Mesenchymal stem cell (in vitro differentiated cells and primary cell): ENCODE measurements at regions not wholly inside any gene's neighbourhood (a gene's known extent, or its start where the extent isn't known, plus 50 kb on each side); places are given as distances from the start of the nearest gene placed in this dataset.

Experiments used
- DNase-seq: peaks from one replicate; pipeline ENCODE4 v3.0.0-alpha.2; 2013
- H2AFZ ChIP-seq: one replicate; pipeline ENCODE4 v1.6.1; 2013; ENCODE audit warnings: low read depth, mild to moderate bottlenecking, control low read depth, inconsistent platforms, low read length, moderate library complexity
- H2AK5ac ChIP-seq: 2 replicates; pipeline ENCODE4 v1.6.1; 2013; ENCODE audit warnings: low read length, moderate library complexity, mild to moderate bottlenecking, inconsistent platforms; ENCODE audit not compliant: severe bottlenecking
- H2BK120ac ChIP-seq: one replicate; pipeline ENCODE4 v1.6.1; 2013; ENCODE audit warnings: low read depth, mild to moderate bottlenecking, inconsistent platforms, low read length, moderate library complexity
- H2BK12ac ChIP-seq, 2 experiments: one replicate each; pipeline ENCODE4 v1.6.1; 2013; ENCODE audit warnings: inconsistent platforms in 2 of 2, low read length in 2 of 2, mild to moderate bottlenecking in 2 of 2, moderate library complexity in 2 of 2, control low read depth in 1 of 2
- H2BK15ac ChIP-seq: one replicate; pipeline ENCODE4 v1.6.1; 2013; ENCODE audit warnings: mild to moderate bottlenecking, low read depth, inconsistent platforms; ENCODE audit not compliant: poor library complexity, severe bottlenecking
- H2BK5ac ChIP-seq: 2 replicates; pipeline ENCODE4 v1.6.1; 2013; ENCODE audit warnings: low read depth, mild to moderate bottlenecking, low read length, control low read depth, inconsistent platforms; ENCODE audit not compliant: poor library complexity, severe bottlenecking
- H3K14ac ChIP-seq, 2 experiments: one replicate each; pipeline ENCODE4 v1.6.1; 2013; ENCODE audit warnings: inconsistent platforms in 2 of 2, low read length in 2 of 2, control low read depth in 1 of 2, mild to moderate bottlenecking in 1 of 2, moderate library complexity in 1 of 2
- H3K18ac ChIP-seq, 2 experiments: one replicate each; pipeline ENCODE4 v1.6.1; 2013; ENCODE audit warnings: inconsistent platforms in 2 of 2, low read length in 2 of 2, control low read depth in 1 of 2, low read depth in 1 of 2, mild to moderate bottlenecking in 1 of 2
- H3K23ac ChIP-seq, 2 experiments: one replicate each; pipeline ENCODE4 v1.6.1; 2013; ENCODE audit warnings: inconsistent platforms in 2 of 2, low read length in 2 of 2, mild to moderate bottlenecking in 2 of 2, moderate library complexity in 2 of 2, control low read depth in 1 of 2
- H3K27ac ChIP-seq: 2 replicates; pipeline ENCODE4 v1.5.1; 2013; ENCODE audit warnings: mild to moderate bottlenecking, moderate library complexity, low read length, control low read depth, inconsistent platforms; ENCODE audit not compliant: poor library complexity, severe bottlenecking
- H3K27me3 ChIP-seq, 2 experiments: 2 replicates each; pipeline versions ENCODE4 v1.6.1 to v1.7.0; 2013; ENCODE audit warnings: low read length in 2 of 2, mild to moderate bottlenecking in 2 of 2, moderate library complexity in 2 of 2, control low read depth in 1 of 2, inconsistent platforms in 1 of 2; ENCODE audit not compliant: control insufficient read depth in 1 of 2, insufficient read depth in 1 of 2
- H3K36me3 ChIP-seq, 2 experiments: 2 replicates each; pipeline versions ENCODE4 v1.6.1 to v1.7.0; 2013; ENCODE audit warnings: low read length in 2 of 2, control low read depth in 1 of 2, inconsistent platforms in 1 of 2, low read depth in 1 of 2, mild to moderate bottlenecking in 1 of 2; ENCODE audit not compliant: insufficient read depth in 2 of 2, control insufficient read depth in 1 of 2
- H3K4ac ChIP-seq, 2 experiments: one replicate each; pipeline ENCODE4 v1.6.1; 2013; ENCODE audit warnings: inconsistent platforms in 2 of 2, low read length in 2 of 2, mild to moderate bottlenecking in 2 of 2, moderate library complexity in 2 of 2, control low read depth in 1 of 2, low read depth in 1 of 2
- H3K4me1 ChIP-seq: 2 replicates; pipeline ENCODE4 v1.6.1; 2013; ENCODE audit warnings: low read depth, low read length, control low read depth; ENCODE audit not compliant: control insufficient read depth, insufficient read depth
- H3K4me2 ChIP-seq: 2 replicates; pipeline ENCODE4 v1.6.1; 2013; ENCODE audit warnings: low read length, mild to moderate bottlenecking, inconsistent platforms; ENCODE audit not compliant: poor library complexity, severe bottlenecking
- H3K4me3 ChIP-seq, 2 experiments: 2 replicates each; pipeline versions ENCODE4 v1.5.1 to v1.7.0; 2013; ENCODE audit warnings: low read length in 2 of 2, mild to moderate bottlenecking in 2 of 2, control low read depth in 1 of 2, low read depth in 1 of 2; ENCODE audit not compliant: insufficient read depth in 1 of 2
- H3K79me1 ChIP-seq: replicated peaks from 2 replicates; pipeline ENCODE4 v1.6.1; 2013; ENCODE audit warnings: mild to moderate bottlenecking, control low read depth, low read length, inconsistent platforms; ENCODE audit not compliant: poor library complexity, severe bottlenecking
- H3K9ac ChIP-seq: 2 replicates; pipeline ENCODE4 v1.7.0; 2013; ENCODE audit warnings: mild to moderate bottlenecking, low read length, moderate library complexity
- H3K9me3 ChIP-seq: 2 replicates; pipeline ENCODE4 v1.7.0; 2013; ENCODE audit warnings: mild to moderate bottlenecking, low read length; ENCODE audit not compliant: control insufficient read depth
- H4K8ac ChIP-seq: one replicate; pipeline ENCODE4 v1.6.1; 2013; ENCODE audit warnings: inconsistent platforms, mild to moderate bottlenecking, low read length, moderate library complexity
- H4K91ac ChIP-seq: one replicate; pipeline ENCODE4 v1.6.1; 2013; ENCODE audit warnings: mild to moderate bottlenecking, low read length, inconsistent platforms
- WGBS: methylation state at CpG from one replicate; pipeline ENCODE4 v1.1.7; 2013; ENCODE audit warnings: mixed read lengths; 5-methylcytosine and 5-hydroxymethylcytosine counted together

DNA sequence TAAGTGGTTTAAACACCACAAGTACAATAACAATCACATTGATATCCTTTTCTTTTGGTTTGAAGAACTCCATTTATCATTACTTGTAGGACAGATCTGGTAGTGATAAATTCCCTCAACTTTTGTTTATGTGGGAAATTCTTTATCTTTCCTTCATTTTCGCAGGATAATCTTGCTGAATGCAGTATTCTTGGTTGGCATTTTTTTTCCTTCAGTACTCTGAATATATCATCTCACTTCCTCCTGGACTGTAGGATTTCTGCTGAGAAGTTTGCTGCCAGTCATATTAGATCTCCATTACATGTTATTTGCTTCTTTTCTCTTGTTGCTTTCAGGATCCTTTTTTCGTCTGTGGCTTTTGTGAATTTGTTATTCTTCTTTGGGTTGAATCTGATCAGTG is 179.0 kb upstream of the PLET1 start:
- no peak overlapping the region for H2AK5ac ChIP-seq
- no CpG with 5 or more reads among the region's 2 CpGs for WGBS
- no peak overlapping the region for H2BK15ac ChIP-seq

DNA sequence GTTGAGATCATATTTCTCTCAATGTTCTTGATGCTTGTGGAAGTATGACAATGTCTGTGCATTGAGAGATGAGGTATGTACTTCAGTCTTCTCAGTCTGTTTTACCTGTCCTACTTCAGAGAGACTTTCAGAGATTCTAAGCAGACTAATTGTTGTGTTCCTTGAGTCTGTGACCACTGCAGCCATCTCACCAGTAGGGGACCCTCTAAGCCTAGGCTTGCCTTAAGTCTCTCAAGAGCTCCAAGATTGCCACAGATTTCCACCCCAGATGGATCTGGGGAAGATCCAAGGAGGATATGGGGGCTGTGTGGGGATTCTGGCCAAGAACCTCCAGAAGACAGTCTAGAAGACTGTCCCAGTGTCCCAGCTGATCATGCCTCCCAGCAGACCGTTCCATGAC is 179.9 kb upstream of the PLET1 start:
- Histone ChIP-seq H4K8ac (no peak overlapping the region), H3K27ac (no peak overlapping the region), H3K23ac (no peak overlapping the region), H3K4me2 (no peak overlapping the region), H4K91ac (no peak overlapping the region), H3K4me1 (no peaks in the 10 kb centered on the region), H3K14ac (no peak overlapping the region), H2AFZ (no peak overlapping the region), H3K18ac (no peak overlapping the region), H2BK15ac (no peak overlapping the region), H3K4ac (no peak overlapping the region), H3K27me3 (no peaks in the 10 kb centered on the region), H2BK12ac (no peak overlapping the region), H3K79me1 (no peaks in the 10 kb centered on the region), H3K4me3 (no peak overlapping the region), H3K9me3 (peaks cover 40% of the 10 kb centered on the region), H2AK5ac (no peak overlapping the region), H3K36me3 (no peaks in the 10 kb centered on the region), H3K9ac (no peak overlapping the region), H2BK120ac (no peak overlapping the region), H2BK5ac (no peak overlapping the region)
- WGBS: 29% methylated on average over 1 of the region's 1 CpG
- no peak for DNase-seq

More for the DNA sequence above, 179.0 kb upstream of the PLET1 start:
- no peak overlapping the region for H2AFZ ChIP-seq
- H2BK12ac ChIP-seq: no peak overlapping the region
- H2BK5ac ChIP-seq: no peak overlapping the region
- no peak overlapping the region for H3K4me2 ChIP-seq
- H3K79me1 ChIP-seq: no peaks in the 10 kb centered on the region
- H3K4me1 ChIP-seq: no peaks in the 10 kb centered on the region
- H2BK120ac ChIP-seq: no peak overlapping the region
- H3K9ac ChIP-seq: no peak overlapping the region
- no peak overlapping the region for H4K8ac ChIP-seq
- no peaks in the 10 kb centered on the region for H3K27me3 ChIP-seq
- H3K36me3 ChIP-seq: no peaks in the 10 kb centered on the region
- no peak overlapping the region for H3K4me3 ChIP-seq
- no peak overlapping the region for H3K23ac ChIP-seq
- no peak overlapping the region for H3K27ac ChIP-seq
- H3K4ac ChIP-seq: no peak overlapping the region
- DNase-seq: no peak
- H3K9me3 ChIP-seq: peaks cover 35% of the 10 kb centered on the region
- H3K18ac ChIP-seq: no peak overlapping the region
- no peak overlapping the region for H4K91ac ChIP-seq
- no peak overlapping the region for H3K14ac ChIP-seq

DNA sequence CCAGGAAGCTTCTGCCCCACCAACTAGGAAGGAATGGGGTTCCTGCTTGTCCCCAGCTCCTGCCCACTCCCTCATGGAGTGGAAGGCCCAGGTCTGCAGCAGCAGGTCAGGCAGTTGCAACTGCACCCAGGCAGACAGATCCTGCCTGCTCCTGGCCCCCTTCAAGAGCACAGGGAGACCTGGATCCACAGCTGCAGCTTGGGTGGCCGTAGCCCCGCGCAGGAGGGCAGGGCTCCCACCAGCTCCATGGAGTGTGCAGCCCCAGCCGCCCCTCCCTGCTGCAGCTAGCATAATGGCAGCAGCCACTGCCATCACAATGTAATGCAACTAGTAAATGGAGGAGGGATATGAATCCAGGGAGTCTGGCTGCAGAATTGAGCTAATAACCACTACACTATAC is 187.5 kb upstream of the PLET1 start:
- Histone ChIP-seq H3K23ac (no peak overlapping the region), H3K27ac (no peak overlapping the region), H2AFZ (no peak overlapping the region), H3K9me3 (peaks cover 9% of the 10 kb centered on the region), H4K91ac (no peak overlapping the region), H3K9ac (no peak overlapping the region), H4K8ac (no peak overlapping the region), H3K27me3 (no peaks in the 10 kb centered on the region), H3K4ac (no peak overlapping the region), H2BK15ac (no peak overlapping the region), H3K14ac (no peak overlapping the region), H3K36me3 (no peaks in the 10 kb centered on the region), H3K18ac (no peak overlapping the region), H2BK5ac (no peak overlapping the region), H3K4me3 (no peak overlapping the region), H3K79me1 (no peaks in the 10 kb centered on the region), H2BK12ac (no peak overlapping the region), H2BK120ac (no peak overlapping the region), H2AK5ac (no peak overlapping the region), H3K4me2 (no peak overlapping the region), H3K4me1 (no peaks in the 10 kb centered on the region)
- 100% methylated on average over 2 of the region's 4 CpGs for WGBS
- DNase-seq: no peak

DNA sequence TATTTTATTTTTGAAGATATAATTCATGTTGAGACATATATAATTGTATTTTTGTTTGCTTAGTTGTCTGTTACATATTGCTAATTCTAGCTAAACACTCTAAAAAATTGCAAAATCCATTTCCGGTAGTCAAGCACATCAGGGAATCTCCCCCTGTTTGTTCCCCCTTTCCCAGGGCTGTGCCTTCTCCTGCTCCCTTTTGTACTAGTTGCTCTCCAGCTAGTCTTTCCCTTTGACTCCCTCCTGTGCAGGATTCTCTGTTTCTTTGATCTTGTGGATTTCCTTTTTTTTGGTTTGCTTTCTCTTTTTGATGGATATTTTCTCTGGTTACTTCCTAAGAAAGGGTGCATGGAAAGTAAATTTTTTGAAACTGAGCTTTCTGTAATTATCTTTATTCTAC is 188.1 kb upstream of the PLET1 start:
- H4K91ac ChIP-seq: no peak overlapping the region
- no peak for DNase-seq
- H2BK15ac ChIP-seq: no peak overlapping the region
- H3K79me1 ChIP-seq: no peaks in the 10 kb centered on the region
- no peak overlapping the region for H2AFZ ChIP-seq
- H3K4me2 ChIP-seq: no peak overlapping the region
- H2BK120ac ChIP-seq: no peak overlapping the region
- H3K9ac ChIP-seq: no peak overlapping the region
- no peak overlapping the region for H3K14ac ChIP-seq
- H3K4me3 ChIP-seq: no peak overlapping the region
- no peak overlapping the region for H2AK5ac ChIP-seq
- H3K9me3 ChIP-seq: peaks cover 5% of the 10 kb centered on the region
- no peak overlapping the region for H3K23ac ChIP-seq
- 100% methylated on average over 1 of the region's 1 CpG for WGBS
- no peak overlapping the region for H3K27ac ChIP-seq
- H4K8ac ChIP-seq: no peak overlapping the region
- H3K4me1 ChIP-seq: no peaks in the 10 kb centered on the region
- H3K36me3 ChIP-seq: no peaks in the 10 kb centered on the region
- no peaks in the 10 kb centered on the region for H3K27me3 ChIP-seq
- H2BK5ac ChIP-seq: no peak overlapping the region
- H3K18ac ChIP-seq: no peak overlapping the region
- H3K4ac ChIP-seq: no peak overlapping the region
- H2BK12ac ChIP-seq: no peak overlapping the region
